H1 (cell line): ENCODE measurements at regions not wholly inside any gene's neighbourhood (a gene's known extent, or its start where the extent isn't known, plus 50 kb on each side); places are given as distances from the start of the nearest gene placed in this dataset.

Experiments
- CTCF ChIA-PET: fragments of 300-600 bp; sonication (Branson Sonifier 250); formaldehyde crosslinking; loops from one replicate; lab custom pipeline; 2021; ENCODE audit not compliant: partially characterized antibody; lab: Charles Lee
- POLR2A ChIA-PET: fragments of 300-600 bp; sonication (Branson Sonifier 250); formaldehyde crosslinking; loops from one replicate; lab custom pipeline; 2021; ENCODE audit warnings: inconsistent platforms; ENCODE audit not compliant: partially characterized antibody; lab: Charles Lee
- DNase-seq, 2 experiments: peaks; one replicate each; pipeline versions ENCODE4 v3.0.0 to v3.0.0-alpha.2; 2010 to 2022; ENCODE audit warnings: low spot score in 2 of 2, low read depth in 1 of 2, mixed read lengths in 1 of 2
- FAIRE-seq: peaks from 2 replicates; lab custom pipeline; 2011; peaks lifted over from hg19 to GRCh38; lab: Jason Lieb, UNC
- H2AFZ ChIP-seq: 2 replicates; pipeline ENCODE4 v1.8.1; 2012; ENCODE audit warnings: low read length, inconsistent platforms
- H2AK5ac ChIP-seq: 2 replicates; pipeline ENCODE4 v1.6.1; 2013; ENCODE audit warnings: low read depth, low read length
- H2BK120ac ChIP-seq: replicated peaks from 2 replicates; pipeline ENCODE3; 2013; ENCODE audit warnings: low read depth, low read length, inconsistent platforms
- H2BK12ac ChIP-seq: 2 replicates; pipeline ENCODE4 v1.6.1; 2013; ENCODE audit warnings: low read depth, low read length
- H2BK15ac ChIP-seq: 2 replicates; pipeline ENCODE4 v1.6.1; 2013; ENCODE audit warnings: low read length
- H2BK20ac ChIP-seq: 2 replicates; pipeline ENCODE4 v1.6.1; 2013; ENCODE audit warnings: low read length
- H2BK5ac ChIP-seq: 2 replicates; pipeline ENCODE4 v1.6.1; 2013; ENCODE audit warnings: low read depth, low read length
- H3K14ac ChIP-seq: 2 replicates; pipeline ENCODE4 v1.6.1; 2013; ENCODE audit warnings: inconsistent platforms; ENCODE audit not compliant: insufficient read length
- H3K18ac ChIP-seq: 2 replicates; pipeline ENCODE4 v1.6.1; 2013; ENCODE audit warnings: low read length; ENCODE audit errors: extremely low read depth
- H3K23ac ChIP-seq: 2 replicates; pipeline ENCODE4 v1.6.1; 2013; ENCODE audit warnings: inconsistent platforms; ENCODE audit not compliant: insufficient read length
- H3K23me2 ChIP-seq: 2 replicates; pipeline ENCODE4 v1.6.1; 2013; ENCODE audit warnings: low read depth, low read length
- H3K27ac ChIP-seq: 2 replicates; pipeline ENCODE4 v1.6.1; 2011; ENCODE audit warnings: low read depth, low read length, inconsistent platforms
- H3K27me3 ChIP-seq, 4 experiments: replicated peaks in 1 of 4; 1 replicate in 1 of 4; 2 replicates in 3 of 4; pipeline versions ENCODE4 v1.6.1 to v1.8.1; 2011 to 2013; ENCODE audit warnings: low read length in 3 of 4, mild to moderate bottlenecking in 3 of 4, inconsistent platforms in 2 of 4, mixed read lengths in 2 of 4, moderate library complexity in 1 of 4; ENCODE audit not compliant: control insufficient read depth in 3 of 4, insufficient read depth in 3 of 4; ENCODE audit errors: extremely low read depth in 1 of 4
- H3K36me3 ChIP-seq, 4 experiments: 2 replicates each; pipeline versions ENCODE4 v1.6.1 to v1.8.1; 2011 to 2013; ENCODE audit warnings: mild to moderate bottlenecking in 4 of 4, low read length in 3 of 4, moderate library complexity in 2 of 4, control low read depth in 1 of 4, inconsistent platforms in 1 of 4; ENCODE audit not compliant: insufficient read depth in 4 of 4, control insufficient read depth in 2 of 4
- H3K4ac ChIP-seq: replicated peaks from 2 replicates; pipeline ENCODE3; 2013; ENCODE audit warnings: low read length, low read depth, mixed read lengths, inconsistent platforms; ENCODE audit not compliant: insufficient read length
- H3K4me1 ChIP-seq, 4 experiments: replicated peaks in 1 of 4; 1 replicate in 1 of 4; 2 replicates in 3 of 4; pipeline versions ENCODE4 v1.6.1 to v1.8.1; 2011 to 2013; ENCODE audit warnings: low read length in 3 of 4, inconsistent platforms in 2 of 4, mixed read lengths in 1 of 4; ENCODE audit not compliant: insufficient read depth in 4 of 4, control insufficient read depth in 3 of 4
- H3K4me2 ChIP-seq, 2 experiments: 2 replicates each; pipeline versions ENCODE4 v1.6.1 to v1.8.1; 2011 to 2013; ENCODE audit warnings: low read depth in 2 of 2, low read length in 2 of 2, control low read depth in 1 of 2, inconsistent platforms in 1 of 2, mild to moderate bottlenecking in 1 of 2; ENCODE audit not compliant: insufficient read depth in 1 of 2
- H3K4me3 ChIP-seq, 4 experiments: fragments of 200-600, 300-600 bp in 1 of 4; sonication (generic), shearing (Covaris generic), sonication (Bioruptor Twin) in 1 of 4; 2 replicates each; pipeline versions ENCODE4 v1.5.1 to v1.8.1; 2011 to 2016; ENCODE audit warnings: low read length in 4 of 4, low read depth in 3 of 4, control low read depth in 2 of 4, inconsistent platforms in 2 of 4, mild to moderate bottlenecking in 2 of 4, mixed read lengths in 1 of 4, moderate library complexity in 1 of 4; ENCODE audit not compliant: insufficient read depth in 2 of 4; ENCODE audit errors: extremely low read depth in 1 of 4
- H3K56ac ChIP-seq: replicated peaks from 2 replicates; pipeline ENCODE3; 2013; ENCODE audit warnings: low read depth, mild to moderate bottlenecking, mixed read lengths, low read length, inconsistent platforms; ENCODE audit not compliant: insufficient read length
- H3K79me1 ChIP-seq: 2 replicates; pipeline ENCODE4 v1.6.1; 2013; ENCODE audit warnings: low read depth, low read length, control low read depth
- H3K79me2 ChIP-seq, 2 experiments: 2 replicates each; pipeline versions ENCODE4 v1.6.1 to v1.8.1; 2012 to 2013; ENCODE audit warnings: low read length in 2 of 2, mild to moderate bottlenecking in 2 of 2, inconsistent platforms in 1 of 2; ENCODE audit not compliant: insufficient read depth in 2 of 2, control insufficient read depth in 1 of 2
- H3K9ac ChIP-seq, 4 experiments: replicated peaks in 1 of 4; 1 replicate in 1 of 4; 2 replicates in 3 of 4; pipeline versions ENCODE4 v1.6.1 to v1.8.1; 2011 to 2013; ENCODE audit warnings: low read depth in 3 of 4, low read length in 3 of 4, control low read depth in 2 of 4, mild to moderate bottlenecking in 2 of 4, moderate library complexity in 2 of 4, inconsistent platforms in 1 of 4; ENCODE audit errors: extremely low read depth in 1 of 4
- H3K9me3 ChIP-seq, 2 experiments: 2 replicates each; pipeline versions ENCODE4 v1.6.1 to v1.8.1; 2012 to 2013; ENCODE audit warnings: mild to moderate bottlenecking in 2 of 2, moderate library complexity in 2 of 2, control low read depth in 1 of 2, inconsistent platforms in 1 of 2, low read depth in 1 of 2, low read length in 1 of 2, mixed read lengths in 1 of 2; ENCODE audit not compliant: insufficient read depth in 2 of 2
- H4K20me1 ChIP-seq, 2 experiments: replicated peaks in 1 of 2; 2 replicates each; pipeline versions ENCODE3 to v1.8.1; 2011 to 2013; ENCODE audit warnings: inconsistent platforms in 2 of 2, low read length in 2 of 2, mild to moderate bottlenecking in 1 of 2; ENCODE audit not compliant: insufficient read depth in 2 of 2, control insufficient read depth in 1 of 2
- H4K5ac ChIP-seq: 2 replicates; pipeline ENCODE4 v1.6.1; 2013; ENCODE audit warnings: low read length, low read depth, mixed read lengths, inconsistent platforms; ENCODE audit not compliant: insufficient read length
- H4K8ac ChIP-seq: 2 replicates; pipeline ENCODE4 v1.8.0; 2013; ENCODE audit warnings: mild to moderate bottlenecking, moderate library complexity, low read length, inconsistent platforms; ENCODE audit not compliant: insufficient read depth; ENCODE audit errors: extremely low read depth
- H4K91ac ChIP-seq: replicated peaks from 2 replicates; pipeline ENCODE3; 2013; ENCODE audit warnings: low read length, mixed read lengths, inconsistent platforms; ENCODE audit not compliant: insufficient read length
- BRCA1 ChIP-seq: IDR thresholded peaks from 2 replicates; pipeline ENCODE4 v1.6.1; 2012; ENCODE audit warnings: low read depth, low read length, improper control_type of control experiment
- CREB1 ChIP-seq: IDR thresholded peaks from 2 replicates; pipeline ENCODE4 v1.6.1; 2012; ENCODE audit warnings: inconsistent platforms
- EGR1 ChIP-seq: IDR thresholded peaks from 2 replicates; pipeline ENCODE4 v1.6.1; 2011; ENCODE audit warnings: low read depth, low read length, borderline replicate concordance
- KDM5A ChIP-seq: fragments of 200-600 bp; IDR thresholded peaks from 2 replicates; pipeline ENCODE4 v1.7.1; 2012; ENCODE audit warnings: mild to moderate bottlenecking, low read length, inconsistent platforms, mixed read lengths
- MAFK ChIP-seq: IDR thresholded peaks from 2 replicates; pipeline ENCODE4 v1.6.1; 2012; ENCODE audit warnings: low read depth, mild to moderate bottlenecking, improper control_type of control experiment, low read length
- RBBP5 ChIP-seq: IDR thresholded peaks from 2 replicates; pipeline ENCODE4 v1.7.1; 2012; ENCODE audit warnings: low read depth, mild to moderate bottlenecking, inconsistent platforms, low read length, moderate library complexity, borderline replicate concordance
- RFX5 ChIP-seq: IDR thresholded peaks from 2 replicates; pipeline ENCODE4 v1.6.1; 2011; ENCODE audit warnings: low read depth, low read length, improper control_type of control experiment, borderline replicate concordance
- SAP30 ChIP-seq: fragments of 300-600 bp; sonication (generic); IDR thresholded peaks from 2 replicates; pipeline ENCODE4 v1.7.1; 2012; ENCODE audit warnings: low read length, moderate library complexity, mild to moderate bottlenecking, inconsistent platforms; ENCODE audit not compliant: insufficient read depth, insufficient replicate concordance
- TEAD4 ChIP-seq: IDR thresholded peaks from 2 replicates; pipeline ENCODE4 v1.6.1; 2012; ENCODE audit warnings: low read depth, low read length, inconsistent platforms, mixed read lengths
- WGBS, 2 experiments: shearing (Covaris generic) in 1 of 2; methylation state at CpG; one replicate each; pipeline versions ENCODE4 v1.1.6 to v1.1.7; 2013 to 2015; ENCODE audit warnings: low lambda C conversion rate in 2 of 2, mixed read lengths in 2 of 2, inconsistent platforms in 1 of 2, low coverage in 1 of 2, missing lambda C conversion rate in 1 of 2; ENCODE audit not compliant: insufficient replicate concordance in 2 of 2, insufficient coverage in 1 of 2, insufficient read length in 1 of 2; ENCODE audit errors: extremely low coverage in 1 of 2, missing lambda C conversion rate in 1 of 2; 5-methylcytosine and 5-hydroxymethylcytosine counted together

DNA sequence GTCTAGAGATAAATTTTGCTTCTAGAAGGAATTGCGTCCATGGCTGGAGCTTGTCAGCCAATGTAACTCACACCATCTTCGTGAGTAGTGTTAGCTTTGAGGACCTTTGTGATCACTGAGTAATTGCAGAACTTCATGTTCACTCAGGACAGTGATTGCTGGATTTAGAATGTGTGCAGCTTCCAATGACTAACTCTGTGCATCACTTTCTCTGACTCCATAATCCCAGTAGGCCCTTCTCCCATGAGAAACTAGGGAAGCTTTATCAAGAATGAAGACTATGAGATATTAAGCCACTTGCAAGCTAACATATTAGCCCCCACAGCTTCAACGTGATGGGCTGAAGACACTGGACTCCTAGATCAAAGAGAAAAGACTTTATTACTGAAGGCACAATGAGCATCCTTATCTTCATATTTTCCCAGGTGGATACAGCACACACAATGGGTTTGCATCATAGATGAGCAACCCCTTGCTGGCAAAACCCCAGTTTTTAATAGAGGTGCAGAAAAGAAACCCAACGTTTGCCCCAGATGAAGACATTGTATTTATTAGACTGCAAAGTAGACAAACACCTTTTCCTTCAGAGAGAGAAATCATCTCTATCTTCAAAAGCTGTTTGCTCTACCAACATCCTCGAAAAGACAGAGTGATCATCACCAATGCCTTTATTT lies 561.0 kb downstream of the LTN1 start:
- H3K27me3 ChIP-seq = no peaks in the 10 kb centered on the region
- H4K20me1 ChIP-seq = no peaks in the 10 kb centered on the region
- H2BK120ac ChIP-seq = no peak overlapping the region
- H3K56ac ChIP-seq = no peak overlapping the region
- H3K4me1 ChIP-seq = no peaks in the 10 kb centered on the region
- no peak overlapping the region for H3K18ac ChIP-seq
- WGBS, 2 experiments = 97% methylated on average over 5 of the region's 5 CpGs; no CpG with 5 or more reads in 1 of the 2 experiments
- TF ChIP-seq BRCA1 (no peak), MAFK (no peak), RFX5 (no peak), RBBP5 (no peak), EGR1 (no peak), SAP30 (no peak), KDM5A (no peak), CREB1 (no peak), TEAD4 (no peak)
- H3K9ac ChIP-seq = no peak overlapping the region
- H2BK12ac ChIP-seq = no peak overlapping the region
- POLR2A ChIA-PET = no interaction called here
- no peaks in the 10 kb centered on the region for H3K23me2 ChIP-seq
- no peak overlapping the region for H2AK5ac ChIP-seq
- H4K5ac ChIP-seq = no peak overlapping the region
- H3K36me3 ChIP-seq = no peaks in the 10 kb centered on the region
- H3K4me2 ChIP-seq = no peak overlapping the region
- H4K8ac ChIP-seq = no peak overlapping the region
- H4K91ac ChIP-seq = no peak overlapping the region
- no peaks in the 10 kb centered on the region for H3K9me3 ChIP-seq
- no peaks in the 10 kb centered on the region for H3K79me2 ChIP-seq
- H2BK5ac ChIP-seq = no peak overlapping the region
- H2BK15ac ChIP-seq = no peak overlapping the region
- no peak overlapping the region for H2BK20ac ChIP-seq
- no peak overlapping the region for H2AFZ ChIP-seq
- no peak for DNase-seq
- H3K79me1 ChIP-seq = no peaks in the 10 kb centered on the region
- H3K14ac ChIP-seq = no peak overlapping the region
- CTCF ChIA-PET = interaction anchor here (0.7 to 1.0 kb wide), 2 partner anchors 32 to 314 kb away, joined by 3 read pairs; no protein-coding TSS in a partner anchor
- FAIRE-seq = no peak
- H3K4ac ChIP-seq = no peak overlapping the region
- H3K23ac ChIP-seq = no peak overlapping the region
- H3K4me3 ChIP-seq = no peak overlapping the region
- H3K27ac ChIP-seq = no peak overlapping the region
